GM12864 (cell line): ENCODE measurements at regions not wholly inside any gene's neighbourhood (a gene's known extent, or its start where the extent isn't known, plus 50 kb on each side); places are given as distances from the start of the nearest gene placed in this dataset.

Experiments used
- DNase-seq: peaks from one replicate; pipeline ENCODE4 v3.0.0-alpha.2; 2011; ENCODE audit warnings: low read depth
- H3K4me3 ChIP-seq: 2 replicates; pipeline ENCODE4 v1.5.1; 2011; ENCODE audit warnings: mild to moderate bottlenecking, low read depth, low read length, control low read depth
- TF ChIP-seq, protein P1 (sequence below): IDR thresholded peaks from 2 replicates; pipeline ENCODE4 v1.5.1; 2011; ENCODE audit warnings: low read depth, mild to moderate bottlenecking, moderate library complexity, low read length, control low read depth, inconsistent platforms; ENCODE audit errors: missing control alignments

DNA sequence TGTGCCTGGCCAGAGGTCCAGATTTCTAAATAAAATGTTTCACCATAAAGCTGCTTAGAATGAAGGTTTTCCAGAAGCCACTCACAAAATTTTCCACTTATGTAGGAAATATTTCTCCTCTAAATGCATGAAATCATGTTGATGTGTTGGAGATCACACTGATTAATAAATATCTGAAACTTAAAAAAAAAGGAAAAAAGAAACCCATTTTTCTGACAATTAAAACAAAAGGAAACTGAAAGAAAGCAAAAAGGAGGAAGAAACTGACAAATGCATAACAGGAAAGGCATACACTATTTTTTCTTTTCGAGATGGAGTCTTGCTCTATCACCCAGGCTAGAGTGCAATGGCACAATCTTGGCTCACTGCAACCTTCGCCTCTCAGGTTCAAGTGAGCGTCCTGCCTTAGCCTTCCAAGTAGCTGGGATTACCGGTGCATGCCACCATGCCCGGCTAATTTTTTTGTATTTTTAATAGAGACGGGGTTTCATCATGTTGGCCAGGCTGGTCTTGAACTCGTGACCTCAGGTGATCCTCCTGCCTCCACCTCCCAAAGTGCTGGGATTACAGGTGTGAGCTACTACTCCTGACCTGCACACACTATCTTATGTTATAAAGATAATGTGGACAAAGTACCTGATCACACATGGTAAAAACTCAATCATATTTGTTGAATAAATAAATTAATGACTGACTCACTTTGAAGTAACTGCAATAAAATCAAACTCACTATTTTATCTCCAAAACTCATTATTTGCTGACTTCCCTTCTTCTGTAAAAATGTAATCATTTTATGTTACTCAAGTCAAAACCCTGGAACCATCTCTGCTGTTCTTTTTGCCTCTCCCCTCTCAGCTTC lies 149.8 kb upstream of the NR5A2 start:
- no peak overlapping the region for H3K4me3 ChIP-seq
- DNase-seq, result no peak
- TF ChIP-seq, protein P1, sequence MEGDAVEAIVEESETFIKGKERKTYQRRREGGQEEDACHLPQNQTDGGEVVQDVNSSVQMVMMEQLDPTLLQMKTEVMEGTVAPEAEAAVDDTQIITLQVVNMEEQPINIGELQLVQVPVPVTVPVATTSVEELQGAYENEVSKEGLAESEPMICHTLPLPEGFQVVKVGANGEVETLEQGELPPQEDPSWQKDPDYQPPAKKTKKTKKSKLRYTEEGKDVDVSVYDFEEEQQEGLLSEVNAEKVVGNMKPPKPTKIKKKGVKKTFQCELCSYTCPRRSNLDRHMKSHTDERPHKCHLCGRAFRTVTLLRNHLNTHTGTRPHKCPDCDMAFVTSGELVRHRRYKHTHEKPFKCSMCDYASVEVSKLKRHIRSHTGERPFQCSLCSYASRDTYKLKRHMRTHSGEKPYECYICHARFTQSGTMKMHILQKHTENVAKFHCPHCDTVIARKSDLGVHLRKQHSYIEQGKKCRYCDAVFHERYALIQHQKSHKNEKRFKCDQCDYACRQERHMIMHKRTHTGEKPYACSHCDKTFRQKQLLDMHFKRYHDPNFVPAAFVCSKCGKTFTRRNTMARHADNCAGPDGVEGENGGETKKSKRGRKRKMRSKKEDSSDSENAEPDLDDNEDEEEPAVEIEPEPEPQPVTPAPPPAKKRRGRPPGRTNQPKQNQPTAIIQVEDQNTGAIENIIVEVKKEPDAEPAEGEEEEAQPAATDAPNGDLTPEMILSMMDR, result no peak

GRCh38 chr1:199878823-199879222 lies 148.7 kb upstream of the NR5A2 start:
- no peak for DNase-seq
- H3K4me3 ChIP-seq, result no peak overlapping the region
- TF ChIP-seq, protein P1, result no peak

- H3K4me3 ChIP-seq, result no peak overlapping the region
- DNase-seq, result no peak
- TF ChIP-seq, protein P1, result no peak
These were observed 128.9 kb upstream of the NR5A2 start for GRCh38 chr1:199898654-199899053.

DNA sequence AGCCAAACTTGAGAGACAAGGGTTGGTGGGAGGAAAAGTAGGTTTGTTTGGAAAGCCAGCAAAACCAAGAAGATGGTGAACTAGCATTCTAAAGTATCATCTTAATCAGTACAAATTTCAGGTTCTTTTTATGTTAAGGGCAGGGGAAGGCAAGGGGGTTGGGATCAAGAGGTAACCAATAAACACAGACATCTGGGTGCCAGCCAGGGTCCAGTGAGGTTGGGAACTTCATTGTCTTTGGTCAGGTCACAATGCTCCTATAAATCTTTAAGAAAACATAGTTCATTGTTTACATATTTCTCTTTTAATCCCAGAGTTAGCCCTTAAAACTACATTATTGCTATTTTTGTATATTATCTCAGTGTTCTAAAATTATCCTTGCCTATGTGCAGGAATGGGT lies 126.2 kb upstream of the NR5A2 start:
- TF ChIP-seq, protein P1, result no peak
- H3K4me3 ChIP-seq, result no peak overlapping the region
- DNase-seq, result no peak

GRCh38 chr1:199907361-199907760 lies 120.1 kb upstream of the NR5A2 start:
- TF ChIP-seq, protein P1, result no peak

GRCh38 chr1:199909137-199909536 lies 118.4 kb upstream of the NR5A2 start:
- no peak overlapping the region for H3K4me3 ChIP-seq
- DNase-seq, result no peak
- TF ChIP-seq, protein P1, result no peak

More at GRCh38 chr1:199907361-199907760, 120.1 kb upstream of the NR5A2 start:
- H3K4me3 ChIP-seq, result no peak overlapping the region
- no peak for DNase-seq

DNA sequence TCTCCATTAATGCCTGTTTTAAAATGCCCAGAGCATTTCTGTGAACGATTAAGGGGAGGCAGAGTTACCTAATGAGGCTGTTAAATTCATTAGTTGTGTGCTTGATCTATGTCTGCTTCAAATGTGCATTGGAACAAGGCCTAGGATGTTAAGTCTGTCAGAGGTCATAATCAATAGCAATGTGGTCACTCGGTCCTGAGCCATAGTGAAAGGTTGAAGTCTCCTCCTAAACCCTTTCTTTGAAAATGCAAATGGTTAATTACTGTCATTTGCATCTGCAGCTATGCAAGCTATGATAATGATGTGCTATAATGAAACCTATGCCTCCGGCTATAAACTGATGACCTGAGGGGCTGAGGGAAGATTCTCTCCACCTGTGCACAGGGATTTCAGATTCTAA lies 114.2 kb upstream of the NR5A2 start:
- DNase-seq, result no peak
- no peak overlapping the region for H3K4me3 ChIP-seq
- TF ChIP-seq, protein P1, result no peak
